ENCODE measurements at regions not wholly inside any gene's neighbourhood (a gene's known extent, or its start where the extent isn't known, plus 50 kb on each side); places are given as distances from the start of the nearest gene placed in this dataset.

GRCh38 chr7:22601408-22601807 lies 101.4 kb upstream of the STEAP1B start:
- TF ChIP-seq POLR2A (IDR thresholded peaks at IDR 0.05; ENCODE audit: low read length) (no peak), GATA1 (IDR thresholded peaks at IDR 0.05; ENCODE audit: low read depth, low read length) (no peak)
